Tibial nerve (tissue), 4 donors: ENCODE measurements at regions not wholly inside any gene's neighbourhood (a gene's known extent, or its start where the extent isn't known, plus 50 kb on each side); places are given as distances from the start of the nearest gene placed in this dataset.

Source experiments
- CTCF ChIP-seq, 5 experiments: fragments of 200-600 bp in 3 of 5; fragments of 450-650 bp in 2 of 5; sonication (generic) in 3 of 5; IDR thresholded peaks; one replicate each; pipeline ENCODE4 v1.5.1; 2016 to 2019; ENCODE audit warnings: antibody characterized with exemption in 5 of 5, mild to moderate bottlenecking in 3 of 5, moderate library complexity in 2 of 5
- EP300 ChIP-seq, 2 donors: sonication (generic); formaldehyde crosslinking; IDR thresholded peaks; one replicate each; pipeline ENCODE4 v1.6.1; 2017; ENCODE audit warnings: antibody characterized with exemption in 2 of 2, mild to moderate bottlenecking in 1 of 2

- TF ChIP-seq CTCF (IDR thresholded peaks at IDR 0.05) = no peak
- TF ChIP-seq EP300 (IDR thresholded peaks at IDR 0.05) = no peak
These were observed 461.1 kb upstream of the DCN start for GRCh38 chr12:91643763-91644162.
